Loucy (cell line): ENCODE measurements at regions not wholly inside any gene's neighbourhood (a gene's known extent, or its start where the extent isn't known, plus 50 kb on each side); places are given as distances from the start of the nearest gene placed in this dataset.

Experiments used
- H2AFZ ChIP-seq: fragments of 200-600 bp; sonication (generic); 2 replicates; pipeline ENCODE4 v1.6.0; 2016; ENCODE audit warnings: antibody characterized with exemption, mild to moderate bottlenecking, low read length, moderate library complexity
- H3F3A ChIP-seq: fragments of 200-600 bp; 2 replicates; pipeline ENCODE4 v1.6.0; 2016; ENCODE audit warnings: antibody characterized with exemption, low read depth, mild to moderate bottlenecking
- H3K27me3 ChIP-seq: fragments of 200-600 bp; sonication (generic); 2 replicates; pipeline ENCODE4 v1.6.1; 2014; ENCODE audit warnings: low read length, mild to moderate bottlenecking; ENCODE audit not compliant: insufficient read depth, poor library complexity, severe bottlenecking
- H3K36me3 ChIP-seq: fragments of 200-600 bp; sonication (generic); 2 replicates; pipeline ENCODE4 v1.6.1; 2016; ENCODE audit warnings: low read length; ENCODE audit not compliant: insufficient read depth
- H3K4me1 ChIP-seq: fragments of 200-600 bp; sonication (generic); 2 replicates; pipeline ENCODE4 v1.5.1; 2014; ENCODE audit warnings: low read length, mild to moderate bottlenecking; ENCODE audit not compliant: insufficient read depth, poor library complexity, severe bottlenecking
- H3K4me2 ChIP-seq: fragments of 200-600 bp; sonication (generic); 2 replicates; pipeline ENCODE4 v1.6.0; 2014; ENCODE audit warnings: antibody characterized with exemption, low read length, low read depth, mild to moderate bottlenecking; ENCODE audit not compliant: poor library complexity, severe bottlenecking
- H3K4me3 ChIP-seq: fragments of 200-600 bp; sonication (generic); 2 replicates; pipeline ENCODE4 v1.5.1; 2014; ENCODE audit warnings: low read length, mild to moderate bottlenecking, mixed read lengths; ENCODE audit not compliant: poor library complexity, severe bottlenecking
- H3K79me2 ChIP-seq: fragments of 200-600 bp; sonication (generic); 2 replicates; pipeline ENCODE4 v1.6.1; 2014; ENCODE audit warnings: low read length; ENCODE audit not compliant: insufficient read depth
- H3K9ac ChIP-seq: fragments of 200-600 bp; sonication (generic); 2 replicates; pipeline ENCODE4 v1.6.0; 2014; ENCODE audit warnings: mild to moderate bottlenecking, low read depth, low read length, moderate library complexity; ENCODE audit not compliant: poor library complexity, severe bottlenecking
- H3K9me2 ChIP-seq: fragments of 200-600 bp; sonication (generic); replicated peaks from 2 replicates; pipeline ENCODE4 v1.6.1; 2016; ENCODE audit warnings: low read depth, low read length, mixed read lengths
- H3K9me3 ChIP-seq: fragments of 200-600 bp; sonication (generic); 2 replicates; pipeline ENCODE4 v1.6.1; 2014; ENCODE audit warnings: mild to moderate bottlenecking, antibody characterized with exemption, low read length, low read depth; ENCODE audit not compliant: insufficient read depth
- H4K20me1 ChIP-seq: fragments of 200-600 bp; sonication (generic); 2 replicates; pipeline ENCODE4 v1.6.0; 2014; ENCODE audit warnings: antibody characterized with exemption, low read length, mild to moderate bottlenecking; ENCODE audit not compliant: insufficient read depth, poor library complexity, severe bottlenecking
- EZH2phosphoT487 ChIP-seq: fragments of 200-600 bp; IDR thresholded peaks from 2 replicates; pipeline ENCODE4 v1.6.1; 2018; ENCODE audit warnings: antibody characterized with exemption, mild to moderate bottlenecking, moderate library complexity, borderline replicate concordance
- TF ChIP-seq, protein P1 (sequence below): fragments of 200-600 bp; sonication (generic); conservative IDR thresholded peaks from 2 replicates; pipeline ENCODE4 v1.5.1; 2014; ENCODE audit warnings: mild to moderate bottlenecking, antibody characterized with exemption, low read length

DNA sequence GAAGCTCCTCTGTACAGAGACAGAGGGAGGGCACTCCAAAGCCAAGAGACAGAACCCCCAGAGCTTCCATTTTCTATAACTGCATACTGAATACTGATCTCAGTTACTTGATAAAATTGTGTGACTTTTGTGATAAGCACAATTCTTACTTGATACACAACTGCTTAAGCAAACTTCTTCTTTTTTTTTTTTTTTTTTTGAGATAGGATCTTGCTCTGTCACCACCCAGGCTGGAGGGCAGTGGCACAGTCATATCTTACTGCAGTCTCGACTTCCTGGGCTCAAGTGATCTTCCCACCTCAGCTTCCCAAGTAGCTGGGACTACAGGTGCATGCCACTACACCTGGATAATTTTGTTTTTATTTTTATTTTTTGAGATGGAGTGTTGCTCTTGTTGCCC, 252.1 kb upstream of the ZNF608 start:
- Histone ChIP-seq H3K9me3 (no peaks in the 10 kb centered on the region), H3K79me2 (no peaks in the 10 kb centered on the region), H3K9ac (no peak overlapping the region), H3K36me3 (no peaks in the 10 kb centered on the region), H3K4me1 (no peaks in the 10 kb centered on the region), H3F3A (no peaks in the 10 kb centered on the region), H2AFZ (no peak overlapping the region), H3K4me2 (no peak overlapping the region), H4K20me1 (no peaks in the 10 kb centered on the region), H3K27me3 (no peaks in the 10 kb centered on the region), H3K9me2 (no peaks in the 10 kb centered on the region), H3K4me3 (no peak overlapping the region)
- TF ChIP-seq, protein P1, sequence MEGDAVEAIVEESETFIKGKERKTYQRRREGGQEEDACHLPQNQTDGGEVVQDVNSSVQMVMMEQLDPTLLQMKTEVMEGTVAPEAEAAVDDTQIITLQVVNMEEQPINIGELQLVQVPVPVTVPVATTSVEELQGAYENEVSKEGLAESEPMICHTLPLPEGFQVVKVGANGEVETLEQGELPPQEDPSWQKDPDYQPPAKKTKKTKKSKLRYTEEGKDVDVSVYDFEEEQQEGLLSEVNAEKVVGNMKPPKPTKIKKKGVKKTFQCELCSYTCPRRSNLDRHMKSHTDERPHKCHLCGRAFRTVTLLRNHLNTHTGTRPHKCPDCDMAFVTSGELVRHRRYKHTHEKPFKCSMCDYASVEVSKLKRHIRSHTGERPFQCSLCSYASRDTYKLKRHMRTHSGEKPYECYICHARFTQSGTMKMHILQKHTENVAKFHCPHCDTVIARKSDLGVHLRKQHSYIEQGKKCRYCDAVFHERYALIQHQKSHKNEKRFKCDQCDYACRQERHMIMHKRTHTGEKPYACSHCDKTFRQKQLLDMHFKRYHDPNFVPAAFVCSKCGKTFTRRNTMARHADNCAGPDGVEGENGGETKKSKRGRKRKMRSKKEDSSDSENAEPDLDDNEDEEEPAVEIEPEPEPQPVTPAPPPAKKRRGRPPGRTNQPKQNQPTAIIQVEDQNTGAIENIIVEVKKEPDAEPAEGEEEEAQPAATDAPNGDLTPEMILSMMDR, result no peak
- no peak for TF ChIP-seq EZH2phosphoT487

DNA sequence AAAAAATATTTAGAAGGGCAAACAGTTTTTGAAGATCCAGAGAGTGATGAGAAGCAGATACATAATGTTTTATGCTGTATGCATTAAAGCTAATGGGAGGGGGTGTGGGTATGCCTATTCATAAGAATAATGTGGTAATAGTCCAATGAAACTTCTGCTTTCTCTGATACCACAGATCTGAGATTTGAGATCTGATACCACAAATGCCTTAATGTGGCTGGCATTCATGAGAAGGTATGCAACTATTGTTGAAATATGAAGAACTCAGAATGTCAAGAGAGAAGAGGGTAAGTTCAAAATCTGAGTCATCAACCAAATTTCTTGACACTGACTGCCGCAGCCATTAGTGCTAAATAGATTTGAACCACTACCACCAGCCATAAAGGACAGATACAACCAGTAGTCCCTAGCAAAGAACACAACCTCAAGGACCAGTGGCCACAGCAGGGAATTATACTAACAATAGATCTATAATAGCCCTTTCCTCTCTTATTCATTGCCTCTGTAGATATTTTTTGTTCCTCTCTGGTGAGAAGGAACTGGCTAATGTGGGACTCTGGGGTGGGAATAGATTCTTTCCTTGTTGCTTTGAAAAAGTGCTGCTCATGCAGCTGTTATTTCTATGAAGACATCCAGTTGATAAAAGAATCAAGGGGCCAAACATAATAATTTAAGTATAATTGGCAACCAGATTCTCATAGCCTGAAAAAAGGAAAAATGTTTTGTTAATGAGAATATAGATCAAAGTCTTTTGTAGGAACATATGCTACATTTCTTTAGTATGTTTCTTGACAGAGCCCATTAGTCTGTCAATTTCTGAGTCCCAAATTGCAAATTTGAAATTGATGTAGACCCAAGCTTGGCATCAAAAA, 256.5 kb upstream of the ZNF608 start:
- no peak overlapping the region for H3K4me2 ChIP-seq
- peaks cover 14% of the 10 kb centered on the region for H3K4me1 ChIP-seq
- no peaks in the 10 kb centered on the region for H3K9me2 ChIP-seq
- no peak overlapping the region for H3K4me3 ChIP-seq
- no peaks in the 10 kb centered on the region for H3K79me2 ChIP-seq
- TF ChIP-seq, protein P1, result no peak
- TF ChIP-seq EZH2phosphoT487, result no peak
- no peaks in the 10 kb centered on the region for H3K36me3 ChIP-seq
- H3K27me3 ChIP-seq, result no peaks in the 10 kb centered on the region
- H3K9me3 ChIP-seq, result no peaks in the 10 kb centered on the region
- H2AFZ ChIP-seq, result no peak overlapping the region
- no peaks in the 10 kb centered on the region for H4K20me1 ChIP-seq
- H3F3A ChIP-seq, result no peaks in the 10 kb centered on the region; the same call in 1 of the 2 replicates
- H3K9ac ChIP-seq, result no peak overlapping the region

DNA sequence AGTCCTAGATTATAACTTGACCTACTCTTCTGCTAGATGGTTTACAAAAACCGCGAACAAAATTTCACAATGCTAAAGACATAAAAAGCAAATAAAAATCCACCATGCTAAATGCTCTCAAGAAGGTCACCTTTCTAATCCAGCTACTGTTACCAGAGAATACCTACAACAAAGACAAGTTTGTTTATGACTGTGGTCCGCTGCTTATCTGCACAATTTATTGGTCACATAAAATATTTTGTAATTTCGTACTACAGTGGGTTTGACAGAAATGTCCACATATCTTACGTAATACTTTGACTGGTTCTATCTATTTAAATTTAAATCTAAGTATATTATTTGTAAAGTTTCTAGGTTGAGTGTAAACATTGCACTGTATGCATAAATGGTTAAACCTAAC, 257.6 kb upstream of the ZNF608 start:
- Histone ChIP-seq H3K4me3 (no peak overlapping the region), H3K9ac (no peak overlapping the region)
- no peak for TF ChIP-seq EZH2phosphoT487
- TF ChIP-seq, protein P1, result no peak

More for the DNA sequence above, 257.6 kb upstream of the ZNF608 start:
- no peaks in the 10 kb centered on the region; the same call in 1 of the 2 replicates for H3F3A ChIP-seq
- no peaks in the 10 kb centered on the region for H3K79me2 ChIP-seq
- H3K36me3 ChIP-seq, result no peaks in the 10 kb centered on the region
- no peak overlapping the region for H2AFZ ChIP-seq
- H4K20me1 ChIP-seq, result no peaks in the 10 kb centered on the region
- H3K4me2 ChIP-seq, result no peak overlapping the region
- H3K9me3 ChIP-seq, result no peaks in the 10 kb centered on the region
- H3K4me1 ChIP-seq, result peaks cover 14% of the 10 kb centered on the region
- H3K9me2 ChIP-seq, result no peaks in the 10 kb centered on the region
- H3K27me3 ChIP-seq, result no peaks in the 10 kb centered on the region
